ENCODE measurements at regions not wholly inside any gene's neighbourhood (a gene's known extent, or its start where the extent isn't known, plus 50 kb on each side); places are given as distances from the start of the nearest gene placed in this dataset.

- no peak for DNase-seq (ENCODE audit: low read depth)
- H3K4me3 ChIP-seq (ENCODE audit: low read depth, low read length): no peak overlapping the region
- TF ChIP-seq CTCF (IDR thresholded peaks at IDR 0.05; ENCODE audit: low read depth, low read length, missing control alignments): no peak
Observed at GRCh38 chr11:91435694-91436395, 788.8 kb upstream of the FAT3 start.

- TF ChIP-seq CTCF (IDR thresholded peaks at IDR 0.05; ENCODE audit: low read depth, low read length, missing control alignments): no peak
- DNase-seq (ENCODE audit: low read depth): no peak
Observed at GRCh38 chr11:91433284-91434010, 791.2 kb upstream of the FAT3 start.

GRCh38 chr11:91421641-91422040 lies 803.0 kb upstream of the FAT3 start:
- DNase-seq (ENCODE audit: low read depth): no peak

More at GRCh38 chr11:91433284-91434010, 791.2 kb upstream of the FAT3 start:
- H3K4me3 ChIP-seq (ENCODE audit: low read depth, low read length): no peak overlapping the region

GRCh38 chr11:91407842-91408241 lies 816.8 kb upstream of the FAT3 start:
- no peak overlapping the region for H3K4me3 ChIP-seq (ENCODE audit: low read depth, low read length)
- TF ChIP-seq CTCF (IDR thresholded peaks at IDR 0.05; ENCODE audit: low read depth, low read length, missing control alignments): no peak
- no peak for DNase-seq (ENCODE audit: low read depth)

More at GRCh38 chr11:91421641-91422040, 803.0 kb upstream of the FAT3 start:
- H3K4me3 ChIP-seq (ENCODE audit: low read depth, low read length): no peak overlapping the region
- TF ChIP-seq CTCF (IDR thresholded peaks at IDR 0.05; ENCODE audit: low read depth, low read length, missing control alignments): no peak

- TF ChIP-seq CTCF (IDR thresholded peaks at IDR 0.05; ENCODE audit: low read depth, low read length, missing control alignments): no peak
- DNase-seq (ENCODE audit: low read depth): no peak
- H3K4me3 ChIP-seq (ENCODE audit: low read depth, low read length): no peak overlapping the region
Observed at GRCh38 chr11:91406009-91406408, 818.6 kb upstream of the FAT3 start.

- no peak for TF ChIP-seq CTCF (IDR thresholded peaks at IDR 0.05; ENCODE audit: low read depth, low read length, missing control alignments)
- no peak overlapping the region for H3K4me3 ChIP-seq (ENCODE audit: low read depth, low read length)
- DNase-seq (ENCODE audit: low read depth): no peak
Observed at GRCh38 chr11:91404344-91404743, 820.3 kb upstream of the FAT3 start.
